GM18511 (cell line): ENCODE measurements at regions not wholly inside any gene's neighbourhood (a gene's known extent, or its start where the extent isn't known, plus 50 kb on each side); places are given as distances from the start of the nearest gene placed in this dataset.

Experiments used
- ATAC-seq: cut with Tn5 transposase; IDR thresholded peaks from one replicate; pipeline ENCODE4 v1.9.1; 2021; ENCODE audit warnings: mild to moderate bottlenecking, moderate library complexity; ENCODE audit not compliant: unreplicated experiment

GRCh38 chr1:118364882-118365281 is 179.9 kb upstream of the SPAG17 start:
- ATAC-seq, result no peak

- ATAC-seq, result no peak
Measured at GRCh38 chr1:118363396-118363795, 178.4 kb upstream of the SPAG17 start.

- no peak for ATAC-seq
Measured at GRCh38 chr1:118360817-118361216, 175.8 kb upstream of the SPAG17 start.

DNA sequence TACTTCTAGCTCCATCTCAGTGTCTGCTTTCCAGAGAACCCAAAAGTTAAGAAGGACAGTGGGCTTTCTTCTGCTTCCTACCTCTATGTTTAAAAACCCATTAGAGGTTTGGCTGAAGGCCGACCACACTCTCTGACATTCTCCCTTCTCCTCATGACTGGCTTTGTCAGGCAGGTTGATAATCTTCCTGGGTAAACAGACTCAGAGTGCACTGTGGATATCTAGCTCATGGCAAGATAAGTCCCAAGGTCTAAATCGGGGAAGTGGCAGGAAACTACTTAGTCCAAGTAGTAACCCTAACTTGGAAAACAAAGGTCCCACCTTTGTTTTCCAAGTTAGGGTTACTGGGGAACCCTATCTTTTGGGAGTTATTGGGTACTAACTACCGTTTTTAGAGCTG is 161.9 kb upstream of the SPAG17 start:
- ATAC-seq, result no peak

DNA sequence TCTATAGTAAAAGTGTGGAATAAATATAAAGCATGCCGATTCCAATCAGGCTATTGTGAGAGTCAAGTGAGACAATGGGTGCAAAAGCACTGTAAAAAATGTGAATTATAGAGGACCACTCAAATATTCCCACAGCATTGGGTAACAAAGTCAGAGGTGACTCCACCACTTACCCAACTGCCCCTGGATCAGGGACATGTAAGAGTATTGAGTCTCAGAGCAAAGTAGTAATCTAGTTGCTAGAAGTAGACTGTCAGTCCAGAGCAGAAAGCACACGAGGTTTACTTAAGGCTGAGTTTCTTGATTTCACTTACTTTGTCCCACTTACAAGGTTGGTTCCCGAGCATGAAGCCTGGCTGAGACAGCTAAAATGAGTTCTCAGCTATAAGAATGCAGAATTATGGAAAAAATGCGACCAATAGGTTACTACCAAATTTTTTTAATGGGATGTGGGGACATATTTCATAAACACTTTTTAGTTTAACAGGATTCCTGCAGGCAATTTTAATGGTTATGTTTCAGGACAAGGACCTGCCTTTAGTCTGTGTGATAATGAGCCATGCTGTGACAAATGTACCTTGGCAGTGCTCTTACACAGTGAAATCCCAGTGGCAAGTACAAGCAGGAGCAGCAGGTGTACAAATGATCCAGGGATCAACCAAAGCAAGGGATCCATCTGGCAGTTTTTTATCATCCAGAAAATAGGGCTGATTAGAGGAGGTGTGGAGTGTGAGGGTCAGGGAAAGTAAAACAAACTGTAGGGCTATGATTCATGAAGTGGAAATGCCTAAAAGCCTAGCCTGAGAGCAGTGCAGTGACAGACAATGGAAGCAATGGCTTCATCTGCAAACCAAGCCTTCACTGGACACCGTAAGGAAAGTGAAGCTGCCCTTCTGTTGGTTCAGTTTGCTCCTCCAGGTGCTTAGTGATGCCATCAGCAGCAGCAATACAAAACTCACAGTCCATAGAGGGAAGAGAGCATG is 156.2 kb upstream of the SPAG17 start:
- no peak for ATAC-seq

DNA sequence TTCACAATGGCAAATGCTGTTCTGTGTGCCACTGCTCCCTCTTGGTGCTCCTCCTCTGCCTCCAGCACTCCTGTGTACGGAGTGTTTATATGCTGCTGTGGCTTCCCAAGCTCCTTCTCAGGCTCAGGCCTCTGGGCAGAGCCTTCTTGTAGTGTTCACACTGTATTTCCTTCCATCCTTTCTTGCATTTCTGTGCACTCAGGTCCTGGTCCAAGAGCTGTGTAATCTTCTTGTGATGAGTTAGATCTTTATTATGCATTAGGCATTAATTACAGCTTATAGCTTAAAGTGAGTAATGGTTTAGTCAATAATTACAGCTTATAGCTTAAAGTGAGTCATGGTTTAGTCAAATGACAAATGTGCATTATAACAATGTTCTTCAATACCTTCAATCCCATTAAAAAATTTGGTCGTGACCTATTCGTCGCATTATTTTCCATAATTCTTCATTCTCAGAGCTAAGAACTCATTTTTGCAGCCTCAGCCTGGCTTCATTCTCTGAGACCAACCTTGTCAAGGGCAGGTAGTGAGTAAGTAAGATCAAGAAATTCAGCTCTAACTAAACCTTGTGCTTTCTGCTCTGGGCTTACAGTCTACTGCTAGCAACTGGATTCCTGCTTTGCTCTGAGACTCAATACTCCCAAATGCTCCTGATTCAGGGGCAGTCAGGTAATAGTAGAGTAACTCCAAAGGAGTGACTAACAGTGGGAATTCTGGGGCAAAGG is 154.5 kb upstream of the SPAG17 start:
- no peak for ATAC-seq

GRCh38 chr1:118338936-118339335 is 153.9 kb upstream of the SPAG17 start:
- no peak for ATAC-seq

DNA sequence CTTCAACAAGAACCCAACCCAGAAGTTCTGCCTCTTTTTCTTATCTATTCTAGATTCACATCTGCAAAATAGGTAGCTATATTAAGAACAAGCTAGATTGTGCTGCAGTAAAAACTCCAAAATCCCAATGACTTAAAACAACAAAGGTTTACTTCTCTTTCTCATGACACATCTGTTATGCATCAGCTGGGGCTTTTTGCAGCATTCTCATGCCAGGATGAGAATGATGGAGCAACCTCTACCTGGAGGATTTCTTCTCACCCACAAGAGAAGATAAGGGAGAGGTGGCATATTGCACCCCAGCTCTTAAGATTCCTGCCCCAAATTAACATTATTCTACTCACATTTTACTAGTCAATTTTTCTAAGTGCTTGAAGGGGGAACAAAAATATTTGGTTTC is 152.3 kb upstream of the SPAG17 start:
- ATAC-seq, result no peak

DNA sequence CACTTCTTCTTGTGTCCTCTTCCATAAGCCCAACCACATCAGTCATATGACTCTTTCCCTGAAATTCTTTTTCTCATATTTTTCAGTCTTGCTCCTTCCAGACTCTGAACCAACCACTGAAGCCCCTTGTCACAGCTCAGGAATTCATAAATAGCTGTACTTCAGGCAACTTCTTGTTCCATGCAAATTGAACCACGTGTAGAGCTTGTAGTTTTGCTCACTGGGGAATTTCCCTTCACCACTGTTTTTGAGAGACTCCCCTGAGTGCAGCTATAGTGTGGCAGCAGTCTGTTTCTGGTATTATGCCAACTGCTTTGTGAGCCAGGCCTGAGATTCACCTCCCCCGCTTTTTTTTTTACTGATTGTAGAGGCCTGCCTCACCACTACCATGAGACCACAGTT is 150.3 kb upstream of the SPAG17 start:
- peak; percentile 97 for ATAC-seq

- ATAC-seq, result no peak
Measured at GRCh38 chr1:118334506-118334905, 149.5 kb upstream of the SPAG17 start.

GRCh38 chr1:118333601-118334210 is 148.7 kb upstream of the SPAG17 start:
- no peak for ATAC-seq

DNA sequence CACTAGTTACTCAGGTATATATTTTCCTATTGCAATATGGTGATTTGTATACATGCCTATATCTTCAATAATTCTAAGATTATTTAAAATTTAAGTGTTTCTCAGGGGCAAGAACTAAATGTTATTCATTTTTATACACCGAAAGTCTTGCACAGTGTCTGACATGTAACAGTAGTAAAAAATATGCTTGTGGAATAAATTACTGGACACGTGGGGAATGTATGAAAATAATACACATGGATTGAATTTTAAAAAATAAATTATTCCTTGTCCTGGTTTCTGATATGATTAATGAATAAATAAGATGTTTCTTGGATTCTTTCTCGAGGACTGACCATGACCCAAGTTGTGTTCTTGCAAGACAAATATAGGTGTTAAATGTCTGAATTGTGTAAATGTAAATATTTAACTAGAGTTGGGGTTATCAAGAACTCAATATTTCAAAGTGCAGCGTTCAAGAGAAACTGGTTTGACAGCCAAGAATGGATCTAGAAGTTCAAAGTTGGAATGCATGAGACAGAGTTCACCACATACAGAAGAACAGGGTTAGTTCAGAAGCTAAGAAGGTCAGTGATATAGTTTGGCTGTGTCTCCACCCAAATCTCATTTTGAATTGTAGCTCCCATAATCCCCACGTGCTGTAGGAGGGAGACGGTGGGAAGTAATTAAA is 142.1 kb upstream of the SPAG17 start:
- ATAC-seq, result no peak

DNA sequence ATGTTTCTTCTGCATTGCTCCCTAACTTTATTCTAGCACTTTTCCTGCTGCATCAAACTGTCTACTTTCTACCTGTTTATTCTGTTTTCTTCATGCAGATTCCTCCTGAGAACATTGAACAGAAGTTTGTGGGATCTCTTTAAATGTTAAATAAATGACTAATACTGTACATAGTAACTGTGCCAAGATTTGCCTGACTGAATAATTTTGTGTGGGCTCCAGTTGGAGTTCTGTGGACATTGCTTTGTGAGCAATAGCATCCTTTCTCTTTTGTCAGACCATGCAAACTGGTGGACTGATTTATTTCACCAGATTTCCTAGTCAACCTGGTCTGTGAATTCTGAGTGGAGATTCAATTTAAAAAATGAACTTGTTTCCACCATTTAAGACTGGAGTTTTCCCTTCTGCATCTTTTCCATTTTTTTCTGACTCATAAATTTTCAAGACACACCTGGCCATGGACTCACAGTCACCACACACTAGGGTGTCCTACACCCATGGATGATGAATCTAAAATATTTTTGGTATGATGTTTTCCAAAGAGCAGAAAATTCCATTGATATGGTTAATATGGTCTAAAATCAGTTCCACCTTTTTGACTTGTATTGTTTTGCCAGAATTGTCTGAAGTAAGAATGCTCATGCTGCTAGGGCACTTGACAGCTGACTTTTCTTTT is 140.7 kb upstream of the SPAG17 start:
- no peak for ATAC-seq

GRCh38 chr1:118323246-118323645 is 138.2 kb upstream of the SPAG17 start:
- no peak for ATAC-seq

GRCh38 chr1:118322331-118322730 is 137.3 kb upstream of the SPAG17 start:
- ATAC-seq, result no peak

DNA sequence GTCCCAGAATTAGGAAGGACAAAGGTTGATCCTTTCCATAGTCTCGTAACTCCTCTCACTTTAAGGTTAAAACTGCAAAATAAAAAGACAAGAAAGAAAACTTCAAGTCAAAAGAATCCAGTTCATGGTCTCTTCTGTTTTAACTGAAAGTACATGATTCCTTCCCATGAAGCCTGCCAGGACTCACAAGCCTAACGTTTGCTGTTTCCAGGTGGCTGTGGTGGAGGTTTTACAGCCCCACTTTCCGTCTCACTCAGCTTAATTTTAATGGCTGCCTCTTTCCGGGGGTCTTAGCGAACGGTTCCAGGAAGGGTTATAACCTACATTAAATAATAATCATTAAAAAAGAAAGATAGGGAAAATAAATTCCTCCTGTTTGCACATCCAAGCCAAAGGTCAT is 136.8 kb upstream of the SPAG17 start:
- no peak for ATAC-seq

DNA sequence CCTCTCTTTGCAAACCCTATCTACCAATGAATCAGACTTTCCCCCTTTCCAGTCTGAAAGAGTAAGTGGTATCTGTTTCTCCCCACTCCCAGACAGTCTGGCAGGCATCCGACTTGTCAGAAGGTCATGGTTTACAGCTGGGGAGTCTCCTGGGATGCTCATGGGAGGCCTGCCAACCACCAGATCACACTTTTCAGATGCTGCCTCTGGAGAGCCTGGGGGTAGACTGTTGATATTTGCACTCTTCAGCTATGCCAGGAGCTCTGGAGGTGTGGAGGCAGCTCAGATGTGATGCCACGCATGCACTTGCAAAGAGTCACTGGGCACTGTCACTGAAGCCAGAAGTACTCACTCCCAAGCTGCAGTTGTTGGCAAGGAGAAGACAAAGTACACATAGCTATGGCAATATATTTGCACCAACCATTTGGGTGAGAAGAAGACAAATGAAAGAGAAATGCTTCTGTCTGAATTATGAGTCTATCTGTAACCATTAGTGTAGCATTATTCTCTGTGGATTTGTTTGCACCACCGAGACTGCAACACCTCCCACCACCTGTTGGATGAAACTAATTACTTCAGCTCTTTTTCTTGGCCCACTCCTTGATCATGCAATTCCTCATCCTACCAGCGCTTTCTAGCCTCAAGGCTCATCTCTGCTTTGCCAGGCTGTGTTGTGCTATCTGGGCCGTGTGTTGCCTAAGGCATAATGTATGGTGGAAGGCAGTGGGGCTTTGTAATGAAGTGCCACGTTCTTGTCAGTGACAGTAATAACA is 133.0 kb upstream of the SPAG17 start:
- ATAC-seq, result no peak

DNA sequence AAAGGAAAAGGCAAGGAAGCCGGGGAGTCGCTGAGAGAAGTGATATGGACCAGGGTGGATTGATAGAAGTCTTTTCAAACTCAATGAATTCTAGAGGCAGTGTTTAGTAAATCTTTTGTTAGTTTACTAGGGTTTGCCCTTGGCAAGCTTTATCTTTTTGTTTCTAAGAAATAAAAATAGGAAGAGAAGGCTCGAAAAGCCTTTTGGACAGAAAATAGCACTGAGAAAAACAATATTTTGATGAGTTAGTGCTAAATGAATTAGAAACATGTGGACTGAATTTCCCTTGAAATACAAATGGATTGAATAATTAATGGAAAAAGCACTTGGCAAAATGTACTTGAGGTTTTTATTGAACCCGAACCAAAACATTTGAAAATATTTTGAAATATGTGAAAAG is 121.8 kb upstream of the SPAG17 start:
- no peak for ATAC-seq

DNA sequence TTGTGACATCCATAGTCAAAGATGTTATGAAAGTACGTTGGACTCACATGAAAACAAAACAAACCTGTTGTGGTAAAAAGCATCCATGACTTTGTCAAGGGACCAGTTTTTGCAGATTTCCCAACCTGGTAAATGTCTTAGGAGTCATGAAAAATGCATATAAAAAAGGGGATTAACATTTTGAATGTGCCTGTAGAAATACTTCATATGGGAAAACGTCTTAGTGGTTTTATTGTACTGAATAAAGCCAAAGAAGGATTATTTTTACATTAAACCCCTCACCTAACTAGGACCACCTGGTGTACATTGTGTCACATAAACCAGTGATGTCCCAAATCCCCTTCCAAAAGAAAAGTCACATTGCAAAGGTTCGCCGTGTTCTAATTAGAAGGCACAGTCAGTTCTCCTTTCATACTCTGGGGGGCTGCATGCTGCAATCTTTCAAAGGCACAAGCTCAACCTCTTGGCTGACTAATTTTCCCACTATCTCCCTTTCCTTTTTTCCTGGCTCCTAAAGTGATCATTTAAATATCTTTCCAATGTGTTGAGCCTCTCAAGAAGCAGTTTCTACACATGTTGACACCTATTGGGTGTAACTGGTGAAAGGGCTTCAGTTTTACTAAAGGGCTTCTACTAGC is 119.8 kb upstream of the SPAG17 start:
- ATAC-seq, result no peak
